ENCODE measurements at regions not wholly inside any gene's neighbourhood (a gene's known extent, or its start where the extent isn't known, plus 50 kb on each side); places are given as distances from the start of the nearest gene placed in this dataset.
"Not testable (repeated sequence)": the region's sequence is repeated elsewhere in the genome, so short reads cannot be mapped to it uniquely, and the experiment has no call there.

DNA sequence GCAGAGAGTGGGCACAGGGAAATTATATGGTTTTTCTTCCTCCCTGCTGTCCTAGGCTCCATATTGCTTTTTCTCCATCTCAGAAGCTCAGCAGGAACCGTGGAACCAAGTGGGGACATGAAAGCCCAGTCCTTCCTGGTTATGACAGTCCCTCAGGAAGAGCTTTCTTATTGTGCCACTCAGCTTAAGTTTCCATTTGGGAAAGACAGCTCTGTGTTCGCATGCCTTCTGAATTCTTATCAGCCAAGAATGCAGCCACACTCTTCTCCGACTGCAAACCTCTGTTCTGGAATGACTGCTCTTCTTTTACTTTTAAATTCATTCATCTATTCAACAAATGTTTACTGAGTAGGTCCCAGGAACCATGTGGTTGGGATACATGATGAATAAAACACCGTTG is 58.0 kb upstream of the PPARGC1A start:
- no peaks in the 10 kb centered on the region for H3K4me1 ChIP-seq
- no peak overlapping the region for H3K27ac Mint-ChIP-seq (ENCODE audit: unreplicated experiment)
- BruUV-seq (replicated peaks) = no TSS peak
- ChIA-PET CTCF (no interaction called here), POLR2A (no interaction called here)
- H3K36me3 Mint-ChIP-seq (ENCODE audit: insufficient read depth, unreplicated experiment) = no peaks in the 10 kb centered on the region
- H3K4me3 Mint-ChIP-seq (ENCODE audit: unreplicated experiment) = no peak overlapping the region
- no peaks in the 10 kb centered on the region for H3K9me3 Mint-ChIP-seq (ENCODE audit: unreplicated experiment)
- intact Hi-C loops (cut with micrococcal nuclease; ENCODE audit: unreplicated experiment) = no loop called here
- H3K4me1 Mint-ChIP-seq (ENCODE audit: low read depth, unreplicated experiment) = no peaks in the 10 kb centered on the region
- H3K27me3 ChIP-seq (replicated peaks; ENCODE audit: control insufficient read depth, insufficient read depth, low read length) = no peaks in the 10 kb centered on the region
- no peak overlapping the region for H3K4me3 ChIP-seq (ENCODE audit: low read depth, low read length)
- no peaks in the 10 kb centered on the region for H3K9me3 ChIP-seq
- no peaks in the 10 kb centered on the region for H3K36me3 ChIP-seq (ENCODE audit: control insufficient read depth, insufficient read depth, low read length)
- TF ChIP-seq, protein P1, sequence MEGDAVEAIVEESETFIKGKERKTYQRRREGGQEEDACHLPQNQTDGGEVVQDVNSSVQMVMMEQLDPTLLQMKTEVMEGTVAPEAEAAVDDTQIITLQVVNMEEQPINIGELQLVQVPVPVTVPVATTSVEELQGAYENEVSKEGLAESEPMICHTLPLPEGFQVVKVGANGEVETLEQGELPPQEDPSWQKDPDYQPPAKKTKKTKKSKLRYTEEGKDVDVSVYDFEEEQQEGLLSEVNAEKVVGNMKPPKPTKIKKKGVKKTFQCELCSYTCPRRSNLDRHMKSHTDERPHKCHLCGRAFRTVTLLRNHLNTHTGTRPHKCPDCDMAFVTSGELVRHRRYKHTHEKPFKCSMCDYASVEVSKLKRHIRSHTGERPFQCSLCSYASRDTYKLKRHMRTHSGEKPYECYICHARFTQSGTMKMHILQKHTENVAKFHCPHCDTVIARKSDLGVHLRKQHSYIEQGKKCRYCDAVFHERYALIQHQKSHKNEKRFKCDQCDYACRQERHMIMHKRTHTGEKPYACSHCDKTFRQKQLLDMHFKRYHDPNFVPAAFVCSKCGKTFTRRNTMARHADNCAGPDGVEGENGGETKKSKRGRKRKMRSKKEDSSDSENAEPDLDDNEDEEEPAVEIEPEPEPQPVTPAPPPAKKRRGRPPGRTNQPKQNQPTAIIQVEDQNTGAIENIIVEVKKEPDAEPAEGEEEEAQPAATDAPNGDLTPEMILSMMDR (IDR thresholded peaks at IDR 0.05; ENCODE audit: insufficient read depth in 1 of 2, low read depth in 1 of 2, low read length in 1 of 2, severe bottlenecking in 1 of 2, unreplicated experiment in 1 of 2) = no peak
- DNase-seq = no peak
- peaks cover 3% of the 10 kb centered on the region for H3K27me3 Mint-ChIP-seq (ENCODE audit: insufficient read depth, unreplicated experiment)

DNA sequence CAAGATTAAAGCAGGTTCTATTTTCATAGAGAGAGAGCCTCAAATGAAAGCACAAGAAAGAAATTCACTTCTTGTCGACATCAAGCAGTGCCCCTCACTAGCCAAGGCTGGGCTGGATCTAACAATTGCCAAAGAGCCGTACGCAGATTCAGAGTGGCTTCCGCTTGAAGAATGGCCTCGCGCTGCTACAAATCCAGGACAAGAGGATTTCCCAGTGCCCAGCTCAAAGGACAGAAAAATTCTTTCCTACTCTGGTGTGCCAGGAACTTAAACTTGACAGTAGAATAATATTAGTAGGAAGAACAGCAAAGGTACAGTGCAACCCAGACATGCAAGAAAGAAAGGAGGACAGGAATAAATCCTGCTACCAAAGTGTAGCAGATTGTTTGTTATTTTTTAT is 56.5 kb upstream of the PPARGC1A start:
- TF ChIP-seq, protein P1 (IDR thresholded peaks at IDR 0.05; ENCODE audit: insufficient read depth in 1 of 2, low read depth in 1 of 2, low read length in 1 of 2, severe bottlenecking in 1 of 2, unreplicated experiment in 1 of 2) = no peak
- Mint-ChIP-seq H3K27ac (ENCODE audit: unreplicated experiment) (no peak overlapping the region), H3K27me3 (ENCODE audit: insufficient read depth, unreplicated experiment) (no peaks in the 10 kb centered on the region), H3K4me3 (ENCODE audit: unreplicated experiment) (no peak overlapping the region), H3K4me1 (ENCODE audit: low read depth, unreplicated experiment) (no peaks in the 10 kb centered on the region), H3K9me3 (ENCODE audit: unreplicated experiment) (no peaks in the 10 kb centered on the region), H3K36me3 (ENCODE audit: insufficient read depth, unreplicated experiment) (no peaks in the 10 kb centered on the region)
- intact Hi-C loops (cut with micrococcal nuclease; ENCODE audit: unreplicated experiment) = no loop called here
- BruUV-seq (replicated peaks) = no TSS peak
- DNase-seq = no peak
- Histone ChIP-seq H3K9me3 (no peaks in the 10 kb centered on the region), H3K4me1 (no peaks in the 10 kb centered on the region), H3K27me3 (replicated peaks; ENCODE audit: control insufficient read depth, insufficient read depth, low read length) (no peaks in the 10 kb centered on the region), H3K36me3 (ENCODE audit: control insufficient read depth, insufficient read depth, low read length) (no peaks in the 10 kb centered on the region), H3K4me3 (ENCODE audit: low read depth, low read length) (no peak overlapping the region)
- ChIA-PET CTCF (no interaction called here), POLR2A (no interaction called here)

DNA sequence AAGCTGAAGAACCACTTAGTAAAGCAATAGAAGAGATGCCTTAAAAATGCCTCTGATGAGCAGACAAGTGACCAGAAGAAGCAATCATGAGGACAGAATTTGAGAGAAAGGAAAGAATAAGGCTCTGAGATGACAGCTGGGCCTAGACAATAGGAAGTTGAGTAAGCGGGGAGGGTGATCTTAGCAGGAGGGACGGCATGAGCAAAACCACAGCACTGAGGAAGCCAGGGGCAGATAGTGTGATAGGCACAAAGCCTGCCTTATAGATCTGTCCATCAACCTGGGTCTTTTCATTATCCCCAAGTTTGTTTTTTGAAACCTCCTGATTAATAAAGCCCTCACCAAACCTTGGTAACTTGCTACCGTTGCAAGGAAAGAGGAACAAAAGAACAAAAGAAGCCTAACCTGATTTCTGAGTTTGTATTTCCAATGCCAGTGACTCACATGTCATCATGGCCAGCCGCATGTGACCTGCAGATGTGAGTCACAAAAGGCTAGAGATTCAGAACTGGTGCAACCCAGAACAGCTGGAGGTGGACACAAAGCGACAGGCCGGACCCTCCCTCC is 55.7 kb upstream of the PPARGC1A start:
- Mint-ChIP-seq H3K4me3 (ENCODE audit: unreplicated experiment) (no peak overlapping the region), H3K27me3 (ENCODE audit: insufficient read depth, unreplicated experiment) (no peaks in the 10 kb centered on the region), H3K27ac (ENCODE audit: unreplicated experiment) (no peak overlapping the region), H3K36me3 (ENCODE audit: insufficient read depth, unreplicated experiment) (no peaks in the 10 kb centered on the region), H3K4me1 (ENCODE audit: low read depth, unreplicated experiment) (no peaks in the 10 kb centered on the region), H3K9me3 (ENCODE audit: unreplicated experiment) (no peaks in the 10 kb centered on the region)
- Histone ChIP-seq H3K27me3 (replicated peaks; ENCODE audit: control insufficient read depth, insufficient read depth, low read length) (no peaks in the 10 kb centered on the region), H3K9me3 (no peaks in the 10 kb centered on the region), H3K4me3 (ENCODE audit: low read depth, low read length) (no peak overlapping the region), H3K4me1 (no peaks in the 10 kb centered on the region), H3K36me3 (ENCODE audit: control insufficient read depth, insufficient read depth, low read length) (no peaks in the 10 kb centered on the region)
- no peak for DNase-seq
- no TSS peak for BruUV-seq (replicated peaks)
- intact Hi-C loops (cut with micrococcal nuclease; ENCODE audit: unreplicated experiment) = no loop called here
- POLR2A ChIA-PET = no interaction called here
- CTCF ChIA-PET = no interaction called here
- TF ChIP-seq, protein P1 (IDR thresholded peaks at IDR 0.05; ENCODE audit: insufficient read depth in 1 of 2, low read depth in 1 of 2, low read length in 1 of 2, severe bottlenecking in 1 of 2, unreplicated experiment in 1 of 2) = no peak

DNA sequence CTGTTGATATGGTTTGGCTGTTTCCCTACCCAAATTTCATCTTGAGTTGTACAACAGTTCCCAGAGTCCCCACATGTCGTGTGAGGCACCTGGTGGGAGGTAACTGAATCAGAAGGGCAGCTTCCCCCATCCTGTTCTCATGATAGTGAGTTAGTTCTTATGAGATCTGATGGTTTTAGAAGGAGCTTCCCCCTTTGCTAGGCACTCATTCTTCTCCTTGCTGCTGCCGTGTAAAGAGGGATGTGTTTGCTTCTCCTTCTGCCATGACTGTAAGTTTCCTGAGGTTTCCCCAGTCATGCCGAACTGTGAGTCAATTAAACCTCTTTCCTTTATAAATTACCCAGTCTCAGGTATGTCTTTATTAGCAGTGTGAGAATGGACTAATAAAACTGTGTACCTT is 54.7 kb upstream of the PPARGC1A start:
- H3K27me3 ChIP-seq (replicated peaks; ENCODE audit: control insufficient read depth, insufficient read depth, low read length); H3K27ac Mint-ChIP-seq (ENCODE audit: unreplicated experiment); H3K4me1 ChIP-seq; H3K36me3 ChIP-seq (ENCODE audit: control insufficient read depth, insufficient read depth, low read length); H3K4me3 Mint-ChIP-seq (ENCODE audit: unreplicated experiment); BruUV-seq (replicated peaks); intact Hi-C loops (cut with micrococcal nuclease; ENCODE audit: unreplicated experiment); H3K4me3 ChIP-seq (ENCODE audit: low read depth, low read length); H3K36me3 Mint-ChIP-seq (ENCODE audit: insufficient read depth, unreplicated experiment); H3K4me1 Mint-ChIP-seq (ENCODE audit: low read depth, unreplicated experiment); H3K9me3 ChIP-seq; CTCF ChIA-PET; DNase-seq; H3K9me3 Mint-ChIP-seq (ENCODE audit: unreplicated experiment); H3K27me3 Mint-ChIP-seq (ENCODE audit: insufficient read depth, unreplicated experiment); POLR2A ChIA-PET: not testable (repeated sequence)
